K562 (cell line): ENCODE measurements at regions not wholly inside any gene's neighbourhood (a gene's known extent, or its start where the extent isn't known, plus 50 kb on each side); places are given as distances from the start of the nearest gene placed in this dataset.

Experiments
- KDM1A ChIP-seq, 2 experiments: fragments of 450-650 bp; IDR thresholded peaks; 2 replicates each; pipeline ENCODE4 v1.6.1; 2016; ENCODE audit warnings: mild to moderate bottlenecking in 2 of 2
- NR4A1 ChIP-seq, 2 experiments: fragments of 250-450 bp in 1 of 2; fragments of 450-650 bp in 1 of 2; sonication (Bioruptor Pico) in 1 of 2; IDR thresholded peaks; 2 replicates each; pipeline versions ENCODE4 v1.4.0 to v1.6.1; 2016 to 2020; ENCODE audit warnings: mild to moderate bottlenecking in 2 of 2, missing compliant biosample characterization in 1 of 2, missing genetic modification characterization in 1 of 2, moderate library complexity in 1 of 2
- RAD21 ChIP-seq, 2 experiments: fragments of 250-450 bp in 1 of 2; fragments of 450-650 bp in 1 of 2; sonication (Bioruptor Pico) in 1 of 2; formaldehyde crosslinking in 1 of 2; IDR thresholded peaks in 1 of 2; conservative IDR thresholded peaks in 1 of 2; 2 replicates each; pipeline versions ENCODE4 v1.4.0 to v1.8.0; 2020 to 2022; ENCODE audit warnings: mild to moderate bottlenecking in 2 of 2, moderate library complexity in 1 of 2
- YY1 ChIP-seq, 3 experiments: IDR thresholded peaks; 2 replicates each; pipeline ENCODE4 v1.6.1; 2011; ENCODE audit warnings: low read length in 2 of 3, mild to moderate bottlenecking in 2 of 3, moderate library complexity in 2 of 3, borderline replicate concordance in 1 of 3, control low read depth in 1 of 3, low read depth in 1 of 3; ENCODE audit not compliant: insufficient read depth in 3 of 3, insufficient replicate concordance in 2 of 3, control insufficient read depth in 1 of 3, insufficient read length in 1 of 3; ENCODE audit errors: extremely low read depth in 1 of 3
- ZNF639 ChIP-seq, 2 experiments: fragments of 200-800 bp in 1 of 2; sonication (Bioruptor generic) in 1 of 2; sonication (generic) in 1 of 2; formaldehyde crosslinking in 1 of 2; IDR thresholded peaks in 1 of 2; conservative IDR thresholded peaks in 1 of 2; 2 replicates each; pipeline versions ENCODE4 v1.5.0 to v1.6.1; 2016 to 2020; ENCODE audit warnings: missing compliant biosample characterization in 1 of 2, missing genetic modification characterization in 1 of 2, missing genetic modification reagents in 1 of 2
- TF ChIP-seq, protein P1 (sequence below), 3 experiments: IDR thresholded peaks in 2 of 3; conservative IDR thresholded peaks in 1 of 3; 2 replicates each; pipeline ENCODE4 v1.5.1; 2011 to 2012; ENCODE audit warnings: low read length in 3 of 3, mild to moderate bottlenecking in 3 of 3, control low read depth in 2 of 3, improper control_type of control experiment in 1 of 3, inconsistent platforms in 1 of 3, low read depth in 1 of 3, mixed read lengths in 1 of 3, moderate library complexity in 1 of 3; ENCODE audit not compliant: insufficient read depth in 2 of 3

GRCh38 chr6:118739696-118740353 lies 88.4 kb upstream of the CEP85L start:
- TF ChIP-seq ZNF639 (CRISPR knock-in tag; conservative IDR thresholded peaks at IDR 0.05 in 1 of 2, IDR thresholded peaks at IDR 0.05 in 1 of 2) (no peak), NR4A1 (CRISPR knock-in tag; IDR thresholded peaks at IDR 0.05) (no peak), NR4A1 (tag; IDR thresholded peaks at IDR 0.05) (no peak), YY1 (IDR thresholded peaks at IDR 0.05; ENCODE audit: borderline replicate concordance in 1 of 3, control insufficient read depth in 1 of 3, extremely low read depth in 1 of 3, insufficient read depth in 3 of 3, insufficient read length in 1 of 3, insufficient replicate concordance in 2 of 3, low read depth in 1 of 3, low read length in 2 of 3) (no peak), RAD21 (CRISPR knock-in tag; conservative IDR thresholded peaks at IDR 0.05 in 1 of 2, IDR thresholded peaks at IDR 0.05 in 1 of 2) (no peak), KDM1A (IDR thresholded peaks at IDR 0.05) (no peak)
- TF ChIP-seq, protein P1, sequence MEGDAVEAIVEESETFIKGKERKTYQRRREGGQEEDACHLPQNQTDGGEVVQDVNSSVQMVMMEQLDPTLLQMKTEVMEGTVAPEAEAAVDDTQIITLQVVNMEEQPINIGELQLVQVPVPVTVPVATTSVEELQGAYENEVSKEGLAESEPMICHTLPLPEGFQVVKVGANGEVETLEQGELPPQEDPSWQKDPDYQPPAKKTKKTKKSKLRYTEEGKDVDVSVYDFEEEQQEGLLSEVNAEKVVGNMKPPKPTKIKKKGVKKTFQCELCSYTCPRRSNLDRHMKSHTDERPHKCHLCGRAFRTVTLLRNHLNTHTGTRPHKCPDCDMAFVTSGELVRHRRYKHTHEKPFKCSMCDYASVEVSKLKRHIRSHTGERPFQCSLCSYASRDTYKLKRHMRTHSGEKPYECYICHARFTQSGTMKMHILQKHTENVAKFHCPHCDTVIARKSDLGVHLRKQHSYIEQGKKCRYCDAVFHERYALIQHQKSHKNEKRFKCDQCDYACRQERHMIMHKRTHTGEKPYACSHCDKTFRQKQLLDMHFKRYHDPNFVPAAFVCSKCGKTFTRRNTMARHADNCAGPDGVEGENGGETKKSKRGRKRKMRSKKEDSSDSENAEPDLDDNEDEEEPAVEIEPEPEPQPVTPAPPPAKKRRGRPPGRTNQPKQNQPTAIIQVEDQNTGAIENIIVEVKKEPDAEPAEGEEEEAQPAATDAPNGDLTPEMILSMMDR (IDR thresholded peaks at IDR 0.05 in 2 of 3, conservative IDR thresholded peaks at IDR 0.05 in 1 of 3; ENCODE audit: insufficient read depth in 2 of 3, low read depth in 1 of 3, low read length in 3 of 3) = no peak
